Choroid plexus epithelial cell (primary cell): ENCODE measurements at regions not wholly inside any gene's neighbourhood (a gene's known extent, or its start where the extent isn't known, plus 50 kb on each side); places are given as distances from the start of the nearest gene placed in this dataset.

Experiments used
- DNase-seq: peaks from one replicate; pipeline ENCODE4 v3.0.0-alpha.2; 2010; ENCODE audit warnings: low read depth
- H3K4me3 ChIP-seq: 2 replicates; pipeline ENCODE4 v1.5.1; 2011; ENCODE audit warnings: low read depth, mild to moderate bottlenecking, control low read depth, low read length, moderate library complexity
- CTCF ChIP-seq: conservative IDR thresholded peaks from 2 replicates; pipeline ENCODE4 v1.5.1; 2011; ENCODE audit warnings: low read depth, mild to moderate bottlenecking, control low read depth, inconsistent platforms, low read length, moderate library complexity

DNA sequence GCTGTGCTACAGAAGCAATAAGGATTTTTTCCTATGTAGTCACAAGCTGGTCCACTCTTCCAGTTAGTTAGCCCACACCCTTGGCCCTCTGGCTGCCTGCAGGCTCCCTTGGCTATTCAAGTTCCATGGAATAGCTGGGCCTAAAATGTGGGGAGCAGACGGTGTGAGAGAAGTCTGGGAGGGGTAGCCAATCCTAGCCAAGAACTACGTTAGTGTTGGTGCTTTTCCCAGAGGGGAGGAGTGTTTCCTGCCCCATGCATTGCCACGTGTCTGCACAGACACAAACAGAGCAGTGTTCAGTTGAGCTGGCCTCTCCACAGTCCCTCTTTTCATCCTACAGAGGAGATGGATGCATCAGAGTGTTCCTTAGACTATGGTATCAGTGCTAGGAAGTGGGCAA is 59.0 kb upstream of the IPO9 start:
- no peak overlapping the region for H3K4me3 ChIP-seq
- TF ChIP-seq CTCF, result no peak
- DNase-seq, result peak; percentile 90

DNA sequence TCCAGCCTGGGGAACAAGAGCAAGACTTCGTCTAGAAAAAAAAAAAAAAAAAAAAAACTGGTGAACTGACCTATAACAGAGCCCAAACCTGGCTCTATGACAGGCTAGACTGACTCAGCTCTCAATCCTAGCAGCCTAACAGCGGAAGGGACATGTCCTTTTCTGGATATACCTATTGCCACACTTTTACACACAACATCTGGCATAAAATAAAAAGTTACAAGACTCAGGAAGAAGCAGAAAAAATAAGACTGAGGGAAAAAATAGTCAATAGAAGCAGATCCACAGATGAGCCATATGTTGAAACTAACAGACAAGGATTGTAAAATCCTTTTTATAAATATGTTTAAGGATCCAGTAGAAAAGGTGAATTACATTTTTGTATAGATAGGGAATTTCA is 57.5 kb upstream of the IPO9 start:
- no peak overlapping the region for H3K4me3 ChIP-seq
- peak; percentile 95 for DNase-seq
- TF ChIP-seq CTCF, result no peak

DNA sequence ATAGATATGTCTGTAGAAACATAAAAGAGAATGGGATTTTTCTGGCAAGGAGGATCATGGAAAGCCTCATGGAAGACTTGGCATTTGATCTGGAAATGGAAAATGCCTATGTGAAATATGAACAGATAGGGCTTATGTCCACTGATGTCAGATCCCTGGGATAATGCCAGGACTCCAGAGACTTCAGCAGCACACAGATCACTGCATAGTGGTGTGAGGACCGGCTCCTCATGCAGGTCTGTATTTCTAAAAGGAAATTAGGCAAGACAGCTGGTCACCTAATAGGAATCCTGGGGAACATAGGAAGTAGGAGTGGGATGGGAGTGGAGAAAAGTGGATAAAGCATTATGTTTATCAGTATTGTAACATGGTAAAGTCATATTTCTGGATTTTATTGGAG is 56.8 kb upstream of the IPO9 start:
- no peak overlapping the region for H3K4me3 ChIP-seq
- no peak for DNase-seq
- no peak for TF ChIP-seq CTCF

- no peak overlapping the region for H3K4me3 ChIP-seq
- no peak for TF ChIP-seq CTCF
- DNase-seq, result no peak
These were observed 55.2 kb upstream of the IPO9 start for GRCh38 chr1:201773764-201774163.

GRCh38 chr1:201774224-201774982 is 54.6 kb upstream of the IPO9 start:
- no peak for TF ChIP-seq CTCF
- no peak overlapping the region for H3K4me3 ChIP-seq
- DNase-seq, result peak; percentile 91

- TF ChIP-seq CTCF, result peak; percentile 42
- H3K4me3 ChIP-seq, result no peak overlapping the region
- DNase-seq, result no peak
These were observed 54.0 kb upstream of the IPO9 start for GRCh38 chr1:201774983-201775344.

DNA sequence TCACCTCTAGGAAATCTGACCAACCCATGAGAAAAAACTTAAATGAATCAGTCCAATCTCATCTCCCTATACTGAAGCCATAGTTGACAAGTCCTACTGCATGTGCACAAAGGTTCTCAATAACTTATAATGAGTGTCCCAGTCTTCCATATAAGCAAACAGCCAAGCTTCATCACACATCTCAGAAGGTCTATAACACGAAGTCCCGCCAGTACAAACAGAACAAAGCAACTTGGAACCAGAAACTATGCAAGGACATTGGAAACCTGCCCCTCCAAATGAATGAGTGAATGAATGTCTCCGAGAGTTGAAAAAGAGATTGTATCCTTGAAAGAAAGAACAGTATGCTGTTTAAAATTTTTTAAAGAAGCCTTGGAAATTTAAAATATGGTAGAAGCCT is 53.6 kb upstream of the IPO9 start:
- no peak for DNase-seq
- no peak for TF ChIP-seq CTCF
- no peak overlapping the region for H3K4me3 ChIP-seq
